ENCODE measurements at regions not wholly inside any gene's neighbourhood (a gene's known extent, or its start where the extent isn't known, plus 50 kb on each side); places are given as distances from the start of the nearest gene placed in this dataset.
"Not testable (repeated sequence)": the region's sequence is repeated elsewhere in the genome, so short reads cannot be mapped to it uniquely, and the experiment has no call there.

DNA sequence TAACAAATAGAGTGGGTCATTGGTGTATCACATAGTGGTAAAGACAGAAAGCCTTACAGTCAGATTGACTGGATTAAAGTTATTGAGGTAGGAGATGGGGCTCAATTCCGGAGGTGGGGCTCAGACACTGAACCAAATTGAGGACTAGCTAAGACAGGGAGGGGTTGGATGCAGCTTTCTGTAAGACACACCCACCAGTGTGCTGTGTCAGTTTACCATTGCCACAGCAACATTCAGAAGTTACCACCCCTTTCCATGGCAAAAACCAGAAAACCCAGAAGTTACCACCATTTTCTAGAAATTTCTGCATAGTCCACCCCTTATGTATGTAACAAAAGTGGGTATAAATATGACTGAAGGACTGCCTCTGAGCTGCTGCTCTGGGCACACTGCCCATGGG lies 167.6 kb upstream of the TMEM72 start:
- Mint-ChIP-seq H3K9me3 (no peaks in the 10 kb centered on the region), H3K4me3 (no peak overlapping the region), H3K36me3 (peaks cover 4% of the 10 kb centered on the region), H3K27ac (no peak overlapping the region), H3K4me1 (no peaks in the 10 kb centered on the region)
- no peak for ATAC-seq
- no peak for DNase-seq (ENCODE audit: low spot score in 2 of 2)

DNA sequence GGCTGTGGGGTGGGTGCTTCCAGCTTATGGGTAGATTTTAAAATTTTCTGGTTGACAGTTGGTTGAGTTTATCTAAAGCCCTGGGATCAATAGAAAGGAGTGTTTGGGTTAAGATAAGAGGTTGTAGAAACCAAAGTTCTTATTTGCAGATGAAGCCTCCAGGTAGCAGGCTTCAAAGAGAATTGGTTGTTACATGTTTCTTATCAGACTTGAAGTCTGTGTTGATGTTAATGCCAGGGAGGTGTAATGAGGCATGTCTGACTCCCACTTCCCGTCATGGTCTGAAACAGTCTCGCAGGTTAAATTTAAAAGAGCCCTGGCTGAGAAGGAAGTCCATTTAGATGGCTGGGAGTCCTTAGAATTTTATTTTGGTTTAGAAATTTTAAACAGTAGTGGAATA lies 165.2 kb upstream of the TMEM72 start:
- Mint-ChIP-seq H3K4me3 (no peak overlapping the region), H3K36me3 (no peaks in the 10 kb centered on the region), H3K4me1 (no peaks in the 10 kb centered on the region), H3K27ac (no peak overlapping the region), H3K9me3 (no peaks in the 10 kb centered on the region)
- DNase-seq (ENCODE audit: low spot score in 2 of 2), result no peak
- ATAC-seq, result no peak

DNA sequence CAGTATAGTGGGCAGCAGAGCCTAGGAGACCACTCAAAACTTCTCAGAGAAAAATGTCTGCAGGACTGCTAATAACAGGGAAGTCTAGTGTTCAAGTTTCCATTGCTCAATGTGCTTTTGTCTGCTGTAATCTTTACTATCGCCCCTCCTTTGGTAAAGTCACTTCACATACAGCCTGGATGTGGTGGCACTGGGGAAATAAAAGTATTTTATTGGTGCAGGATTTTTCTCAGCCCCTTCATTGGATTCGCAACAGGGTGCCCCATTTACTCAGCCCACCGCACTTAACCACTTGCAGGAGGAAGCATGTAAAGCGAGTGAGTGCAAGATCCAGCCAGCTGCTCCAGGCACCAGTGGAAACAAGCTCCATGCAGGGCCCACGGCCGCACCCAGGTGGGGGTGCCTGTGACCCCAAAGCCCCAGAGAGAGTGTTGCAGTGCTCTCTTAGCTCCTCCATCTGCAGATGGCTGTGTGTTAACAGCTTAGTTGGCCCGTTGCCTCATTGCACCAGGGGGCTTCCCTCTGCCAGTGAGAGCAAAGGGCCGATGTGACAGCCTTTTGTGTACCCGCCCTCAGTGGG lies 163.5 kb upstream of the TMEM72 start:
- Mint-ChIP-seq H3K4me3 (no peak overlapping the region), H3K9me3 (peaks cover 2% of the 10 kb centered on the region), H3K27ac (no peak overlapping the region), H3K4me1 (no peaks in the 10 kb centered on the region), H3K36me3 (no peaks in the 10 kb centered on the region)
- ATAC-seq, result no peak
- no peak for DNase-seq (ENCODE audit: low spot score in 2 of 2)

DNA sequence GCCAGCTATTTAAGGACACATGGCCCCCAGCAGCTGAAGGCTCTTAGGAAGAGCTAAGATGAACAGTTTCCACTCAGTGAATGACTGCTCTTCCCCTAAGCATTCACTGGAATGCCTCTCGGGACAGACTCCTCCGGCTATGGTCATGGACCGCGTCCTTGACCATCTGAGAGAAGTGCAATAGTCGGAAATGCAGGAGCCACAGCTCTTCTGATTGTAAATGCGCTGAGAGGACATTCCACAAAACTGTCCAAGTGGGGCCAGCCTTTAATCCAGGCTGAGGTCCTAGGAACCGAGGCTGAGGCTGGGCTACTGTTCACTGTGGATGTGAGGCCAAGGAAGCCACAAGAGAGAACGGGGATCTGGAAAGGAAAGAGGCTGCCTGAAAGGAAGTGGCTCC lies 162.0 kb upstream of the TMEM72 start:
- no peak overlapping the region for H3K4me3 Mint-ChIP-seq
- no peak overlapping the region for H3K27ac Mint-ChIP-seq
- DNase-seq (ENCODE audit: low spot score in 2 of 2) (no peak), ATAC-seq (no peak)
- peaks cover 2% of the 10 kb centered on the region for H3K9me3 Mint-ChIP-seq
- H3K36me3 Mint-ChIP-seq, result no peaks in the 10 kb centered on the region
- no peaks in the 10 kb centered on the region for H3K4me1 Mint-ChIP-seq

DNA sequence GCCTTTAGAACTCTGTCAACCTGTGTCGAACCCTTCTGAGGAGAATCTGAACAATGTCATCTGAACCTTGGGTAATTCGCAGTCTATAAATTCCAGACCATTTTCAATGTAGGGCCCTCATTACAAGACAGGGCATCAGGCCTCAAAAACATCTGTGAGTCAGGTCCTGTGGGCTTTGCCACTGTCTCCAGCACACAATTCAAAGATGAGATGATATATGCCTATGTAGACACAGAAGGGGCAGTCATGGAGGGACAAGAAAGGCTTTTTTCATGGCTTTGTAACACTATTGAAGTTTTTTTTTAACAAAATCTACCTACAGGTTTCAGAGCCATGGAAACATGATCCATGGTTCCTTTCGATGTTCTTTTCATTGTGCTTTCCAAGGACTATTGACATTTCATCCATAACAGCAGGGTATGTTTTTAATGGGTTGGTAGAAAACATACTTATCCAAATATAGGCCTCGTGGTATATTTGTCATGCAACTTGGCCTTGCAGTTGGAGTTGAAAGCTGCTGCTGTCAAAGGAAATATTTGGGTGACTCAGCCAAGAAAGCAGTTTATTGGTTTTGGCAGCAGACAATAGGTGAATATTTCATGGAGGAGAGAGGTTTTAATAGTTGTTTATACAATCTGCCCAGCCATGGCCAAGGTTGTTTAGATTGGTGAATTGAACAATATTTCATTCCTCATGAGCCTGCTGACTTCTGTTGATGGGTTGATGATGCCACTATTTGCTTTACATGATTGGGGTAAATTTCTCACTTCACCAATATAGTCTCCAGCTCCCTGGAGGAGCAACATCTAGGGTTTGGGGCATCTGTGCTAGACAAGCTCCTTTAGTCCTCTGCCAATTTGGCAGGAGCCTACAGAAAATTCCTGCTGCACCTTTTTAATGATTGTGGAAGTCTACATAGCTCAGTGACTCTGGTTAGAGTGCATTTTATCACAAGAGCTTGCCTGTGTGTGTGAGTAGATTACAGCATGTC lies 158.4 kb upstream of the TMEM72 start:
- H3K4me1 Mint-ChIP-seq, result no peaks in the 10 kb centered on the region
- H3K9me3 Mint-ChIP-seq, result peaks cover 2% of the 10 kb centered on the region
- no peak overlapping the region for H3K27ac Mint-ChIP-seq
- no peak overlapping the region for H3K4me3 Mint-ChIP-seq
- DNase-seq (ENCODE audit: low spot score in 2 of 2) (no peak), ATAC-seq (no peak)
- no peaks in the 10 kb centered on the region for H3K36me3 Mint-ChIP-seq

DNA sequence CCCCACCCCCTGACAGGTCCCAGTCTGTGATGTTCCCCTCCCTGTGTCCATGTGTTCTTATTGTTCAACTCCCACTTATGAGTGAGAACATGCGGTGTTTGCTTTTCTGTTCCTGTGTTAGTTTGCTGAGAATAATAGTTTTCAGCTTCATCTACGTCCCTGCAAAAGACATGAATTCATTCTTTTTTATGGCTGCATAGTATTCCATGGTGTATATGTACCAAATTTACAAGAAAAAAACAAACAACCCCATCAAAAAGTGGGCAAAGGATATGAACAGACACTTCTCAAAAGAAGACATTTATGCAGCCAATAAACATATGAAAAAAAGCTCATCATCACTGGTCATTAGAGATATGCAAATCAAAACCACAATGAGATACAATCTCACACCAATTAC lies 156.8 kb upstream of the TMEM72 start:
- H3K4me1 Mint-ChIP-seq; H3K9me3 Mint-ChIP-seq; H3K36me3 Mint-ChIP-seq; DNase-seq (ENCODE audit: low spot score in 2 of 2); H3K27ac Mint-ChIP-seq; H3K4me3 Mint-ChIP-seq; ATAC-seq: not testable (repeated sequence)

DNA sequence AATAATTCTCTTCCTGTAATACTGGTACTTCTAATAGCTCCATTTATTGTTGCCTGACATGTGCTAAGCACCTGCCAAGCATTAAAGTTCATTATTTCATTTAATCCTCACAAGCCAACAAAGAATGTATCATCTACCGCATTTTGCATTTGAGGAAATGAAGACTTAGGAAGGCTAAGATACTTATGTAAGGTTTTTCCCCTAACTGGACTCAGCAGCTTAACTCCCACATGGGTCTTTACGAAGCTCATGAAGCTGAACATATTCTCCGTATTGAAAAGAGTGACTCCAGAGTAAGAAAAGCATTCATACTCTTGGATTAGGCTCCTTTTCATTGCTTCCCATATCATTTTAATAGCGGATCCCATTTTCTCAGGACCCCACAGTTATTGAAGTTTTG lies 155.7 kb upstream of the TMEM72 start:
- peaks cover 2% of the 10 kb centered on the region for H3K9me3 Mint-ChIP-seq
- DNase-seq (ENCODE audit: low spot score in 2 of 2) (no peak), ATAC-seq (no peak)
- H3K4me1 Mint-ChIP-seq, result no peaks in the 10 kb centered on the region
- H3K36me3 Mint-ChIP-seq, result no peaks in the 10 kb centered on the region
- no peak overlapping the region for H3K27ac Mint-ChIP-seq
- H3K4me3 Mint-ChIP-seq, result no peak overlapping the region

DNA sequence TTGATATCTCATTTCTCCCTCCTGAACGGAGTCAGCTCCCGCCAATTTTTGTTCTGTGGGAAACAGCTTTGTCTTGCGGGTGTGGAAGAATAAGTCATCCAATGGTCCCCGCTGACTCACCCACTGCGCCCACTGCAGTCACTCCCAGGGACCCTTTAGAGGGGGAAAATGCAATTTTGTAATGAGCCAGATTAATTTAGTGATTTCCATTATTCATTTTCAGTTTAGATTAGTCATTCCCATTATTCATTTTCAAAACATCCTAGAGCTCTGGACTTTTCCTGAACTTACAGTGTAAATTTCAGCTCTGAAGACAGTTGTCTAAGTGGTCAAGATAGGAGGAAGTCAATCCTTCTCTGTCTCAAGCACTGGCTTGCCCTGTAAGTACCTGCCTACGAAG lies 154.9 kb upstream of the TMEM72 start:
- no peak overlapping the region for H3K4me3 Mint-ChIP-seq
- DNase-seq (ENCODE audit: low spot score in 2 of 2) (no peak), ATAC-seq (no peak)
- H3K4me1 Mint-ChIP-seq, result no peaks in the 10 kb centered on the region
- H3K9me3 Mint-ChIP-seq, result peaks cover 2% of the 10 kb centered on the region
- H3K36me3 Mint-ChIP-seq, result no peaks in the 10 kb centered on the region
- no peak overlapping the region for H3K27ac Mint-ChIP-seq

DNA sequence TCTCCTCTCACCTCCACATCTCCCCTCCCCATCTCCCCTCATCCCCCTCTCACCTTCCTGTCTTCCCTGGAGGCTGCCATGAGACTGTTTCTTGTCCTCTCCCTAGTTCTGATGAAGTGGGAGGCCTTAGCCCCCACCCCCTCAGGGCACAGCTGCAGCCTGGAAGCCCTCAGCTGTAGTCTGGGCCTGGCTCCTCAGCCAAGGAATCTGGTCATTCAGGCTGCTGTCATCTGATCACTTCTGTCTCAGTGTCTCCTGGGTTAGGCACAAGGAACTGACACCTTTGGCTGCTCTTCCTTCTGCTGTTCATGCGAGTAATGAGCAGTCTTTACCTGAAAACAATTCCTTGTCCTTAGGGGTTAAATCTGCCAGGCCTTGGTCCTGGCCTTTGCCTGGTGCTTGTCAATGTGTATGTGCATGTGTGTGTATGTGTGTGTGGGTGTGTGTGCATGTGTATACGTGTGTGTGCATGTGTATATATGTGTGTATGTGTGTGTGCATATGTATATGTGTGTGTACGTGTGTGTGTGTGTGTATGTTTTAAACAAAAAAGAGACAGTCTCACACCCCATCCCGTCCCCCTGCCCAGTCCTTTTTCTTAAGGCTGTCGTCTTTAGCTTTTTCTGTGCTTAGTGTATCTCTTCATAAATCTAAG lies 153.5 kb upstream of the TMEM72 start:
- H3K9me3 Mint-ChIP-seq, result no peaks in the 10 kb centered on the region
- H3K4me1 Mint-ChIP-seq, result no peaks in the 10 kb centered on the region
- H3K4me3 Mint-ChIP-seq, result no peak overlapping the region
- no peak for ATAC-seq
- no peak overlapping the region for H3K27ac Mint-ChIP-seq
- DNase-seq (ENCODE audit: low spot score in 2 of 2), result no peak
- H3K36me3 Mint-ChIP-seq, result no peaks in the 10 kb centered on the region

DNA sequence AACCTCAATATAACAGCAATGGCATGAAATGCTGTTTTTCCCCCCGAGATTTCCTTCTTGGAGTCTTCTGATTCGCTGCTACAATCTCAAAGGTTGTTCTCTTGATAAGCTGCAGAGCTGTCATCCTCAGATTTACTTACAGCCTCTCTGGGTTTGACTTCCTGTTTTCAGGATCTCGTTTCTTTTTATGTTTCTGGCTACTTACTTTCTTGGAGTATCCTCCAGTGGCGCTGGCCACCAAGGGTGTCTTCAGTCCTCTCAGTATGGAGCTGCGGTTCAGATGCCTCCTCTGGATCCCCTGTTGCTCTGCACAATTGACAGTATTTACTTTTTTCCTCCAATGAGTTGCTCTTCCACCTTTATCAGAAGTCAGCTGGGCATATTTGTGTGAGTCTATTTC lies 152.0 kb upstream of the TMEM72 start:
- no peak for ATAC-seq
- Mint-ChIP-seq H3K36me3 (no peaks in the 10 kb centered on the region), H3K4me3 (no peak overlapping the region), H3K9me3 (no peaks in the 10 kb centered on the region), H3K27ac (no peak overlapping the region), H3K4me1 (no peaks in the 10 kb centered on the region)
- no peak for DNase-seq (ENCODE audit: low spot score in 2 of 2)

DNA sequence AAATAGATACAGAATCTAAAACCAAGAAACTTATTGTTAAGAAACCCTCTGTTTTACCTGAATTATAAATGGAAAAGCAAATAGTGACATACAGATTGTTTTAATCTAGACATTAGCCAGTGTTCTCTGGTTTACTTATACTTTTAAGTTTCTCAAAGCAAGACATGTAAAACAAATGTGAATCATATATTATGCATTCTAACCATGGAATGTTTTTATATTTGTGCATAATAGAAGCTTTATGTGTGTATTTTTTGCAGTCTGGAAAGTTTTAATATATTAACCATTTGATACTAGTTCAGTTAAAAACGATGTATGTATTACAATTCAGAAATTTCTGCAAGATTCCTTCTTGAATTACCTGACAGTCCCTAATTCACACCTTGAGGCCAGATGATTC lies 150.6 kb upstream of the TMEM72 start:
- H3K4me1 Mint-ChIP-seq, result no peaks in the 10 kb centered on the region
- peaks cover 3% of the 10 kb centered on the region for H3K9me3 Mint-ChIP-seq
- no peaks in the 10 kb centered on the region for H3K36me3 Mint-ChIP-seq
- DNase-seq (ENCODE audit: low spot score in 2 of 2), result no peak
- no peak overlapping the region for H3K4me3 Mint-ChIP-seq
- no peak overlapping the region for H3K27ac Mint-ChIP-seq
- ATAC-seq, result no peak

DNA sequence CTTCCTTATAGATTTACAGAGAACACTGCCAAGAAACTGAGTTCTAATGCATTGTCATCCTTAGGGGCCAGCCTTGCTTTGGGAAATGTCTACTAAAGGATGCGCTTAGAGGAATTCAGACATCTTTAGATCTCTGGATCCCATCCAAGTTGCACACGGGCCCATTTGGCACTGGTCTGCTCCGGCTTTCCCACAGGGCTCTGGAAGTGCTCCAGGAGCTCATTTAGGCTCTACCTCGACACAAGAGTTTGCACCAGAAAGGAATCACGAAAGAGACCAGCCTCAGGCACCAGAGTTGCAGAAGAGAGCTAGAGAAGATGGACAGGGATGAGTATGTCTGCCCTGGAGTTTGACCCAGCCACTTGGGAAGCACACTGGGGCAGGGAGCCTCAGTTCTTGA lies 150.1 kb upstream of the TMEM72 start:
- no peak overlapping the region for H3K4me3 Mint-ChIP-seq
- H3K36me3 Mint-ChIP-seq, result no peaks in the 10 kb centered on the region
- peaks cover 6% of the 10 kb centered on the region for H3K9me3 Mint-ChIP-seq
- H3K27ac Mint-ChIP-seq, result no peak overlapping the region
- H3K4me1 Mint-ChIP-seq, result no peaks in the 10 kb centered on the region
- DNase-seq (ENCODE audit: low spot score in 2 of 2) (no peak), ATAC-seq (no peak)

DNA sequence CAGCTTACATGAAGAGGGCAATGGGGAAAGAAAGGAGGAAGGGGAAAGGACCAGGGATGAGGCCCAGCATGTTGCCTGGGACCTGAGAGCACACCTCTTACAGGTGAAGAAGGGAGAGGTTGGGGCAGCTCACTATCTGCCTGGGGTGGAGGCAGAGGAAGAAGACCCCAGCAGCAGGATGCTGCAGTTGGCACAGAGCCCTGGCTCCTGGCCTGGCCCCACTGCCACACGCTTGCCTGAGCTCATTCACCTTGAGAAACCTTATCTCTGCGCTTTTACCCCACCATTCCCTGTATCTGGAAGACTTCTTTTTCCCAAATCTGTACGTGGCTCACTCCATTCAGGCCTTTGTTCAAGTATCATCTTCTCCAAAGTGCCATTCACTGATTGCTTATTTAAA lies 147.8 kb upstream of the TMEM72 start:
- Mint-ChIP-seq H3K27ac (no peak overlapping the region), H3K4me3 (no peak overlapping the region), H3K9me3 (peaks cover 6% of the 10 kb centered on the region), H3K4me1 (no peaks in the 10 kb centered on the region), H3K36me3 (no peaks in the 10 kb centered on the region)
- no peak for ATAC-seq
- DNase-seq (ENCODE audit: low spot score in 2 of 2), result no peak

DNA sequence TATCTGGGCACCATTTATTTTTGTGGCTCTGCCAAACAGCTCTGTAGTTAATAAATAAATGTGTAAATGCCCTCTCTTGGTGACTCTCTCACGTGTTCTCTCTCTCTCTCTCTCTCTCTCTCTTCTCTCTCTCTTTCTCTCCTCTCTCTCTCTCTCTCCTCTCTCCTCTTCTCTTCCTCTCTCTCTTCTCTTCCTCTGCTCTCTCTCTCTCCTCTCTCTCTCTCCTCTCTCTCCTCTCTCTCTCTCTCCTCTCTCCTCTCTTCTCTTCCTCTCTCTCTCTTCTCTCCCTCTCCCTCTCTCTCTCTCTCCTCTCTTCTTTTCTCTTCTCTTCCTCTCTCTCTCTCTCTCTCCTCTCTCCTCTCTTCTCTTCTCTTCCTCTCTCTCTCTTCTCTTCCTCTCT lies 145.8 kb upstream of the TMEM72 start:
- Mint-ChIP-seq H3K4me1 (no peaks in the 10 kb centered on the region), H3K36me3 (no peaks in the 10 kb centered on the region), H3K9me3 (peaks cover 6% of the 10 kb centered on the region), H3K4me3 (no peak overlapping the region), H3K27ac (no peak overlapping the region)
- ATAC-seq, result no peak
- no peak for DNase-seq (ENCODE audit: low spot score in 2 of 2)

DNA sequence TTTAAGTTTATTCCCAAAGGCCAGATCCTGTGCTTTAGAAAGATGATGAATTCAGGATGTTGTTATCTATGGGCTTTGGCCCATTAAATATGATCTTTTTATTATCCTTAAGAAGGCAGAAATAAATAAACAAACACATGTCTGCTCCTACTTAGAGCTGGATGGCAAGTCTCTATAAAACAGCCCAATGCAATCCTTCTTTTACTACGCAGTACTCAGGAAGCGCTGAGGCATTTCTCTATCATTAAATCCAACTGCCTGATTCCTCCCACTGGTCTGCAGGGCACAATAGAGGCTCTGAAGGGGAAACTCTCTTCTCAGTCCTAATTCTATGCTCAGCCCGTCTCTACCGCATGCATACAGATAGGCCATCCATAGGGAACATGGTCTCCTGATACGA lies 144.5 kb upstream of the TMEM72 start:
- no peak overlapping the region for H3K27ac Mint-ChIP-seq
- DNase-seq (ENCODE audit: low spot score in 2 of 2) (no peak), ATAC-seq (no peak)
- no peaks in the 10 kb centered on the region for H3K4me1 Mint-ChIP-seq
- H3K4me3 Mint-ChIP-seq, result no peak overlapping the region
- H3K36me3 Mint-ChIP-seq, result no peaks in the 10 kb centered on the region
- H3K9me3 Mint-ChIP-seq, result peaks cover 6% of the 10 kb centered on the region

DNA sequence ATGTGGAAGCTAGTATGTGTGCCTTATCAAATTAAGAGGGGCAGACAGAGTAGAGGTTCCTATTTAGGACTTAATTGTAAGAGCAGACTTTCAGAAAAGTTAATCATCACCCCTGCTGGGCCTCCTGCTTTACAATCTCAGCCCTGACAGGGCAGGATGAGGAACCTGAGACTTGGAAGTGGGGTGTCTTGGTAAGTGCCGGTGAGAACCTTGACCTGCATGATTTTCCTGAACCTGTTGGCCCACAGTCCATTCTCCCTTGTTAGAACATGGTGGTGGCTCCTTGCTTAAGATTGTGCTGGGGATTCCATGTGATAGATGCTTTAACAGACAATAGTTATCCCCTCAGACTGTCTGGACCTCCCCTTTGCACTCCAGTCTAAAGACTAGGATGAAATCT lies 141.7 kb upstream of the TMEM72 start:
- ATAC-seq (no peak), DNase-seq (ENCODE audit: low spot score in 2 of 2) (no peak)
- Mint-ChIP-seq H3K4me1 (no peaks in the 10 kb centered on the region), H3K9me3 (peaks cover 6% of the 10 kb centered on the region), H3K36me3 (no peaks in the 10 kb centered on the region), H3K4me3 (no peak overlapping the region), H3K27ac (no peak overlapping the region)
